Esophagus muscularis mucosa (tissue), 4 donors: ENCODE measurements at regions not wholly inside any gene's neighbourhood (a gene's known extent, or its start where the extent isn't known, plus 50 kb on each side); places are given as distances from the start of the nearest gene placed in this dataset.

Experiments used
- EP300 ChIP-seq: sonication (generic); formaldehyde crosslinking; IDR thresholded peaks from one replicate; pipeline ENCODE4 v1.6.1; 2017; ENCODE audit warnings: antibody characterized with exemption
- POLR2A ChIP-seq: fragments of 450-650 bp; IDR thresholded peaks from one replicate; pipeline ENCODE4 v1.6.1; 2017; ENCODE audit warnings: antibody characterized with exemption, moderate library complexity, mild to moderate bottlenecking, low read depth
- TF ChIP-seq, protein P1 (sequence below), 3 experiments: fragments of 200-600 bp in 2 of 3; fragments of 450-650 bp in 1 of 3; sonication (generic) in 2 of 3; IDR thresholded peaks; one replicate each; pipeline ENCODE4 v1.5.1; 2017 to 2019; ENCODE audit warnings: antibody characterized with exemption in 3 of 3, mild to moderate bottlenecking in 2 of 3, moderate library complexity in 1 of 3

DNA sequence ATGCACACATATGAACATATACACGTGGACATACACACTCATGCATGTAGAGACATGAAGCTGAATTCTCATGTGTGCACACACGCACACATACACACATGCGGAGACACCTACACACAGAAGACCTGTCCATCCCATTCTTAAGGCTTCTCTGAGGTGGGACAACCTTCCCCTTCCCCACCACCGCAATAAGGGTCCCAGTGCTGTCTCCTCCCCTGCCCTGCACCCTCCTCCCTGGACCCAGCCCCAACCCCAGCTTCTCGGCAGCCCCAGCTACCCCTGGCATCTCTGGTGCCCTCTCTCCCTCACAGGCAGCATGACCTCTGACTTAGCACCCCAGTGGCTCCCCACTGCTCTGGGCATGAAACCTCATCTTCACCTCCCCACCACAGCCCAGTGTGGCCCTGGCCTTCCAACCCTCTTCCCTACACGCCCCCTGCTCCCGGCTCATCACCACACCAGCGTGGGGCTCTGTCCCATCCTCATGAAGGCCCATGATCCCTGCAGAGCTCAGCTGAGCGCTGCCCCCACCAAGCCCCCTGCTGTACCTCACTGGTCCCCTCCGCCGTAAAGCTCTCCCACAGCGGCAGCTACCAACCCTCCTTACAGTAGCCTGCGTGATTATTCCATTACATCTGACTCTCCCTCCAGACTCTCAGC is 204.1 kb upstream of the ZNF536 start:
- TF ChIP-seq, protein P1, sequence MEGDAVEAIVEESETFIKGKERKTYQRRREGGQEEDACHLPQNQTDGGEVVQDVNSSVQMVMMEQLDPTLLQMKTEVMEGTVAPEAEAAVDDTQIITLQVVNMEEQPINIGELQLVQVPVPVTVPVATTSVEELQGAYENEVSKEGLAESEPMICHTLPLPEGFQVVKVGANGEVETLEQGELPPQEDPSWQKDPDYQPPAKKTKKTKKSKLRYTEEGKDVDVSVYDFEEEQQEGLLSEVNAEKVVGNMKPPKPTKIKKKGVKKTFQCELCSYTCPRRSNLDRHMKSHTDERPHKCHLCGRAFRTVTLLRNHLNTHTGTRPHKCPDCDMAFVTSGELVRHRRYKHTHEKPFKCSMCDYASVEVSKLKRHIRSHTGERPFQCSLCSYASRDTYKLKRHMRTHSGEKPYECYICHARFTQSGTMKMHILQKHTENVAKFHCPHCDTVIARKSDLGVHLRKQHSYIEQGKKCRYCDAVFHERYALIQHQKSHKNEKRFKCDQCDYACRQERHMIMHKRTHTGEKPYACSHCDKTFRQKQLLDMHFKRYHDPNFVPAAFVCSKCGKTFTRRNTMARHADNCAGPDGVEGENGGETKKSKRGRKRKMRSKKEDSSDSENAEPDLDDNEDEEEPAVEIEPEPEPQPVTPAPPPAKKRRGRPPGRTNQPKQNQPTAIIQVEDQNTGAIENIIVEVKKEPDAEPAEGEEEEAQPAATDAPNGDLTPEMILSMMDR (IDR thresholded peaks at IDR 0.05) = no peak
- no peak for TF ChIP-seq EP300
- no peak for TF ChIP-seq POLR2A
